GM12878 (cell line): ENCODE measurements at regions not wholly inside any gene's neighbourhood (a gene's known extent, or its start where the extent isn't known, plus 50 kb on each side); places are given as distances from the start of the nearest gene placed in this dataset.

Experiments used
- ATAC-seq: fragments of 200-7000 bp; cut with Tn5 transposase; 3 replicates; pipeline ENCODE4 v1.9.1; 2020; ENCODE audit warnings: mild to moderate bottlenecking, moderate library complexity
- BruUV-seq: library from RNA; stranded (reverse); fragments of 400-500 nt; replicated peaks from 2 replicates; lab custom pipeline; 2021; lab: Mats Ljungman, UMichigan
- CTCF ChIA-PET: fragments of 300-600 bp; sonication (Branson Sonifier 250); formaldehyde crosslinking; extraction: SDS; loops from one replicate; lab custom pipeline; 2021; ENCODE audit warnings: inconsistent platforms; lab: Yijun Ruan, JAX
- POLR2A ChIA-PET: fragments of 350-600 bp; formaldehyde crosslinking; extraction: SDS; loops from one replicate; lab custom pipeline; 2021; ENCODE audit warnings: inconsistent platforms; lab: Charles Lee
- RAD21 ChIA-PET: fragments of 300-600 bp; sonication (Branson Sonifier 250); formaldehyde crosslinking; loops from one replicate; lab custom pipeline; 2023; ENCODE audit warnings: antibody characterized with exemption; ENCODE audit not compliant: unreplicated experiment; lab: Charles Lee
- SMC1A ChIA-PET: fragments of 300-600 bp; sonication (Branson Sonifier 250); formaldehyde crosslinking; loops from one replicate; lab custom pipeline; 2023; ENCODE audit not compliant: unreplicated experiment, uncharacterized antibody; lab: Charles Lee
- DNase-seq: peaks from one replicate; pipeline ENCODE4 v3.0.0-alpha.2; 2011; ENCODE audit warnings: low read depth, low spot score
- FAIRE-seq: peaks from 3 replicates; lab custom pipeline; 2011; peaks lifted over from hg19 to GRCh38; lab: Jason Lieb, UNC
- H2AFZ ChIP-seq: 2 replicates; pipeline ENCODE4 v1.6.0; 2011; ENCODE audit warnings: low read depth, low read length, control low read depth; ENCODE audit not compliant: control insufficient read depth
- H3K27ac ChIP-seq: 2 replicates; pipeline ENCODE4 v1.5.1; 2011; ENCODE audit warnings: control low read depth; ENCODE audit not compliant: control insufficient read depth, insufficient read depth
- H3K27me3 ChIP-seq, 2 experiments: replicated peaks in 1 of 2; 2 replicates each; pipeline versions ENCODE4 v1.6.0 to v1.6.1; 2011; ENCODE audit warnings: low read length in 1 of 2; ENCODE audit not compliant: control insufficient read depth in 2 of 2, insufficient read depth in 2 of 2
- H3K36me3 ChIP-seq, 2 experiments: 2 replicates each; pipeline ENCODE4 v1.5.1; 2011; ENCODE audit warnings: low read length in 1 of 2; ENCODE audit not compliant: control insufficient read depth in 2 of 2, insufficient read depth in 2 of 2
- H3K4me1 ChIP-seq: 2 replicates; pipeline ENCODE4 v1.6.1; 2011; ENCODE audit warnings: mild to moderate bottlenecking, low read length, moderate library complexity, mixed read lengths; ENCODE audit not compliant: control insufficient read depth, insufficient read depth
- H3K4me2 ChIP-seq: 2 replicates; pipeline ENCODE4 v1.6.0; 2011; ENCODE audit warnings: control low read depth; ENCODE audit not compliant: control insufficient read depth, insufficient read depth
- H3K4me3 ChIP-seq: fragments of 200-600 bp; sonication (generic); 2 replicates; pipeline ENCODE4 v1.5.1; 2016
- H3K79me2 ChIP-seq: 2 replicates; pipeline ENCODE4 v1.6.0; 2011; ENCODE audit warnings: low read length; ENCODE audit not compliant: control insufficient read depth, insufficient read depth
- H3K9ac ChIP-seq: 2 replicates; pipeline ENCODE4 v1.8.0; 2011; ENCODE audit warnings: low read length, control low read depth, mixed read lengths; ENCODE audit not compliant: control insufficient read depth, insufficient read depth
- H3K9me3 ChIP-seq: replicated peaks from 3 replicates; pipeline ENCODE4 v1.5.1; 2011; ENCODE audit warnings: mild to moderate bottlenecking, low read length; ENCODE audit not compliant: control insufficient read depth, insufficient read depth
- H4K20me1 ChIP-seq: 2 replicates; pipeline ENCODE4 v1.6.0; 2011; ENCODE audit not compliant: control insufficient read depth, insufficient read depth
- ATF7 ChIP-seq: fragments of 450-650 bp; IDR thresholded peaks from 2 replicates; pipeline ENCODE4 v1.6.1; 2016; ENCODE audit warnings: low read depth, mild to moderate bottlenecking
- BCL11A ChIP-seq: IDR thresholded peaks from 2 replicates; pipeline ENCODE4 v1.6.1; 2011; ENCODE audit warnings: low read depth, low read length
- CBFB ChIP-seq: IDR thresholded peaks from 2 replicates; pipeline ENCODE4 v1.6.1; 2016; ENCODE audit warnings: antibody characterized with exemption, low read depth
- ESRRA ChIP-seq: IDR thresholded peaks from 2 replicates; pipeline ENCODE4 v1.6.1; 2012; ENCODE audit warnings: mild to moderate bottlenecking, low read length, improper control_type of control experiment
- HDGF ChIP-seq: fragments of 450-650 bp; IDR thresholded peaks from 2 replicates; pipeline ENCODE4 v1.6.1; 2016; ENCODE audit warnings: antibody characterized with exemption
- MXI1 ChIP-seq: fragments of 150-350 bp; IDR thresholded peaks from 2 replicates; pipeline ENCODE4 v1.6.1; 2011; ENCODE audit warnings: low read depth, mild to moderate bottlenecking, inconsistent platforms, low read length, improper control_type of control experiment
- MYC ChIP-seq: IDR thresholded peaks from 2 replicates; pipeline ENCODE4 v1.6.1; 2011; ENCODE audit warnings: mild to moderate bottlenecking, low read length, moderate library complexity, inconsistent platforms; ENCODE audit not compliant: insufficient read depth, insufficient replicate concordance, insufficient read length, severe bottlenecking
- NFYA ChIP-seq: IDR thresholded peaks from 2 replicates; pipeline ENCODE4 v1.6.1; 2011; ENCODE audit warnings: low read depth, mild to moderate bottlenecking, low read length, improper control_type of control experiment, borderline replicate concordance
- PRDM15 ChIP-seq: fragments of 450-650 bp; formaldehyde crosslinking; IDR thresholded peaks from 2 replicates; pipeline ENCODE4 v1.4.0; 2020; ENCODE audit warnings: mild to moderate bottlenecking, moderate library complexity
- WGBS: methylation state at CpG from one replicate; pipeline ENCODE4 v1.1.6; 2016; ENCODE audit warnings: low lambda C conversion rate; ENCODE audit not compliant: insufficient replicate concordance, insufficient coverage; ENCODE audit errors: missing lambda C conversion rate; 5-methylcytosine and 5-hydroxymethylcytosine counted together
- in situ Hi-C: fragments of 300-500 bp; cut with MboI; formaldehyde crosslinking; loops from 9 replicates; pipeline ENCODE4 v1.14.3; 2018; ENCODE audit warnings: mixed read lengths
- intact Hi-C: fragments of 100-400 bp; cut with micrococcal nuclease; formaldehyde crosslinking; loops from one replicate; pipeline ENCODE4 v1.14.2; 2022; ENCODE audit not compliant: unreplicated experiment
- TF ChIP-seq, protein P1 (sequence below): fragments of 450-650 bp; IDR thresholded peaks from 2 replicates; pipeline ENCODE4 v1.6.1; 2017; ENCODE audit warnings: antibody characterized with exemption, mild to moderate bottlenecking, moderate library complexity

DNA sequence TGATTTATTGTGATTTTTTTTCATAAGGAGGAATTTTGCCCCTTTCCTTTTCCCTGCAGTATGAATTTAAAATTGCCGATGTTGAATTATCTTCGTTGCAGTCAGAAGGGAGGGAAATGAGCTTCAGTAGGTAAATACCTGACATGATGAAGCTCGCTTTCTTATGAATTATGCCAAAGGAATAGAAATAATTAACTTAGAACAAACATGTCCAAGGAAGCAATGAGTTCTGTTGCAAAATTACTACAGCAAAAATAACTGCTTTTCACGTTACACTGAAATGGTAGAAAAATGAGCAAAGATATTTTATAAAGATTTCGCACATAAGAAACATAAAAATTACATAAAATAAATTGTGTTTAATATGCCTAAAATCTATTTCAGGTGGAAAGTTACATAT lies 91.1 kb upstream of the ZNF804A start:
- RAD21 ChIA-PET = no interaction called here
- POLR2A ChIA-PET = no interaction called here
- H3K4me1 ChIP-seq = no peaks in the 10 kb centered on the region
- no peak overlapping the region for H2AFZ ChIP-seq
- 42% methylated on average over 5 of the region's 5 CpGs for WGBS
- FAIRE-seq (no peak), DNase-seq (no peak), ATAC-seq (no peak)
- no peak for TF ChIP-seq ESRRA
- TF ChIP-seq, protein P1, sequence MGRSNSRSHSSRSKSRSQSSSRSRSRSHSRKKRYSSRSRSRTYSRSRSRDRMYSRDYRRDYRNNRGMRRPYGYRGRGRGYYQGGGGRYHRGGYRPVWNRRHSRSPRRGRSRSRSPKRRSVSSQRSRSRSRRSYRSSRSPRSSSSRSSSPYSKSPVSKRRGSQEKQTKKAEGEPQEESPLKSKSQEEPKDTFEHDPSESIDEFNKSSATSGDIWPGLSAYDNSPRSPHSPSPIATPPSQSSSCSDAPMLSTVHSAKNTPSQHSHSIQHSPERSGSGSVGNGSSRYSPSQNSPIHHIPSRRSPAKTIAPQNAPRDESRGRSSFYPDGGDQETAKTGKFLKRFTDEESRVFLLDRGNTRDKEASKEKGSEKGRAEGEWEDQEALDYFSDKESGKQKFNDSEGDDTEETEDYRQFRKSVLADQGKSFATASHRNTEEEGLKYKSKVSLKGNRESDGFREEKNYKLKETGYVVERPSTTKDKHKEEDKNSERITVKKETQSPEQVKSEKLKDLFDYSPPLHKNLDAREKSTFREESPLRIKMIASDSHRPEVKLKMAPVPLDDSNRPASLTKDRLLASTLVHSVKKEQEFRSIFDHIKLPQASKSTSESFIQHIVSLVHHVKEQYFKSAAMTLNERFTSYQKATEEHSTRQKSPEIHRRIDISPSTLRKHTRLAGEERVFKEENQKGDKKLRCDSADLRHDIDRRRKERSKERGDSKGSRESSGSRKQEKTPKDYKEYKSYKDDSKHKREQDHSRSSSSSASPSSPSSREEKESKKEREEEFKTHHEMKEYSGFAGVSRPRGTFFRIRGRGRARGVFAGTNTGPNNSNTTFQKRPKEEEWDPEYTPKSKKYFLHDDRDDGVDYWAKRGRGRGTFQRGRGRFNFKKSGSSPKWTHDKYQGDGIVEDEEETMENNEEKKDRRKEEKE = no peak
- SMC1A ChIA-PET = interaction anchor here (0.7 kb wide), 1 partner anchor 625 kb away, joined by 3 read pairs; no protein-coding TSS in a partner anchor
- H3K36me3 ChIP-seq = no peaks in the 10 kb centered on the region
- H3K27me3 ChIP-seq = no peaks in the 10 kb centered on the region
- H3K9me3 ChIP-seq = no peaks in the 10 kb centered on the region
- H3K27ac ChIP-seq = no peak overlapping the region
- no peaks in the 10 kb centered on the region for H3K79me2 ChIP-seq
- no peak overlapping the region for H3K4me3 ChIP-seq
- no TSS peak for BruUV-seq
- no peak overlapping the region for H3K9ac ChIP-seq
- in situ Hi-C loops (no loop called here), intact Hi-C loops (no loop called here)
- CTCF ChIA-PET = no interaction called here
- H4K20me1 ChIP-seq = no peaks in the 10 kb centered on the region
- H3K4me2 ChIP-seq = no peak overlapping the region

- intact Hi-C loops (no loop called here), in situ Hi-C loops (no loop called here)
- ChIA-PET POLR2A (no interaction called here), RAD21 (no interaction called here), SMC1A (interaction anchor here (2.0 kb wide), 1 partner anchor 11 kb away, joined by 5 read pairs; no protein-coding TSS in a partner anchor), CTCF (no interaction called here)
- 0% methylated on average over 1 of the region's 1 CpG for WGBS
- Histone ChIP-seq H3K27ac (no peak overlapping the region), H3K9me3 (no peaks in the 10 kb centered on the region), H3K4me1 (no peaks in the 10 kb centered on the region), H3K4me2 (no peak overlapping the region), H3K4me3 (no peak overlapping the region), H3K36me3 (no peaks in the 10 kb centered on the region), H3K79me2 (no peaks in the 10 kb centered on the region), H2AFZ (no peak overlapping the region), H4K20me1 (no peaks in the 10 kb centered on the region), H3K27me3 (no peaks in the 10 kb centered on the region), H3K9ac (no peak overlapping the region)
- no TSS peak for BruUV-seq
- TF ChIP-seq CBFB = no peak
- TF ChIP-seq NFYA = no peak
- no peak for TF ChIP-seq BCL11A
- TF ChIP-seq PRDM15 (CRISPR knock-in tag) = no peak
- no peak for TF ChIP-seq MYC
- TF ChIP-seq MXI1 = no peak
- TF ChIP-seq HDGF = no peak
- no peak for TF ChIP-seq ATF7
- no peak for DNase-seq
- FAIRE-seq = no peak
- ATAC-seq = no peak
Observed at GRCh38 chr2:184517402-184517801, 80.9 kb upstream of the ZNF804A start.
